ENCODE measurements at regions not wholly inside any gene's neighbourhood (a gene's known extent, or its start where the extent isn't known, plus 50 kb on each side); places are given as distances from the start of the nearest gene placed in this dataset.

- H3K36me3 ChIP-seq (ENCODE audit: control insufficient read depth in 2 of 3, insufficient read depth in 3 of 3, low read length in 3 of 3): no peaks in the 10 kb centered on the region
- FAIRE-seq (no peak), DNase-seq (no peak)
- no peak for TF ChIP-seq CTCF (IDR thresholded peaks at IDR 0.05; ENCODE audit: borderline replicate concordance, extremely low read depth, insufficient read depth)
- no peak overlapping the region for H3K9ac ChIP-seq (ENCODE audit: low read length in 3 of 3)
- no peaks in the 10 kb centered on the region for H3K9me3 ChIP-seq (ENCODE audit: control insufficient read depth in 2 of 3, insufficient read depth in 1 of 3, low read length in 3 of 3)
- no peak overlapping the region for H3K27ac ChIP-seq (ENCODE audit: low read depth in 2 of 2, low read length in 2 of 2)
- no peaks in the 10 kb centered on the region for H3K27me3 ChIP-seq (ENCODE audit: control insufficient read depth, insufficient read depth, low read length)
- intact Hi-C loops (cut with DNase I): no loop called here
- no peaks in the 10 kb centered on the region for H3K4me1 ChIP-seq (ENCODE audit: control insufficient read depth in 2 of 3, insufficient read depth in 2 of 3, low read depth in 1 of 3, low read length in 3 of 3)
- H3K4me3 ChIP-seq (ENCODE audit: low read length in 3 of 3): no peak overlapping the region
These were observed 423.0 kb upstream of the CD180 start for GRCh38 chr5:67619636-67620035.

GRCh38 chr5:67619235-67619634 lies 422.6 kb upstream of the CD180 start:
- Histone ChIP-seq H3K9me3 (ENCODE audit: control insufficient read depth in 2 of 3, insufficient read depth in 1 of 3, low read length in 3 of 3) (no peaks in the 10 kb centered on the region), H3K9ac (ENCODE audit: low read length in 3 of 3) (no peak overlapping the region), H3K4me1 (ENCODE audit: control insufficient read depth in 2 of 3, insufficient read depth in 2 of 3, low read depth in 1 of 3, low read length in 3 of 3) (no peaks in the 10 kb centered on the region), H3K27ac (ENCODE audit: low read depth in 2 of 2, low read length in 2 of 2) (no peak overlapping the region), H3K4me3 (ENCODE audit: low read length in 3 of 3) (no peak overlapping the region), H3K27me3 (ENCODE audit: control insufficient read depth, insufficient read depth, low read length) (no peaks in the 10 kb centered on the region), H3K36me3 (ENCODE audit: control insufficient read depth in 2 of 3, insufficient read depth in 3 of 3, low read length in 3 of 3) (no peaks in the 10 kb centered on the region)
- FAIRE-seq (no peak), DNase-seq (no peak)
- intact Hi-C loops (cut with DNase I): no loop called here
- TF ChIP-seq CTCF (IDR thresholded peaks at IDR 0.05; ENCODE audit: borderline replicate concordance, extremely low read depth, insufficient read depth): no peak

- TF ChIP-seq CTCF (IDR thresholded peaks at IDR 0.05; ENCODE audit: borderline replicate concordance, extremely low read depth, insufficient read depth): no peak
- FAIRE-seq (no peak), DNase-seq (no peak)
- Histone ChIP-seq H3K36me3 (ENCODE audit: control insufficient read depth in 2 of 3, insufficient read depth in 3 of 3, low read length in 3 of 3) (no peaks in the 10 kb centered on the region), H3K4me1 (ENCODE audit: control insufficient read depth in 2 of 3, insufficient read depth in 2 of 3, low read depth in 1 of 3, low read length in 3 of 3) (no peaks in the 10 kb centered on the region), H3K27ac (ENCODE audit: low read depth in 2 of 2, low read length in 2 of 2) (no peak overlapping the region), H3K9me3 (ENCODE audit: control insufficient read depth in 2 of 3, insufficient read depth in 1 of 3, low read length in 3 of 3) (no peaks in the 10 kb centered on the region), H3K9ac (ENCODE audit: low read length in 3 of 3) (no peak overlapping the region), H3K4me3 (ENCODE audit: low read length in 3 of 3) (no peak overlapping the region), H3K27me3 (ENCODE audit: control insufficient read depth, insufficient read depth, low read length) (no peaks in the 10 kb centered on the region)
- intact Hi-C loops (cut with DNase I): no loop called here
These were observed 420.5 kb upstream of the CD180 start for GRCh38 chr5:67617051-67617450.

GRCh38 chr5:67612961-67613360 lies 416.4 kb upstream of the CD180 start:
- no peaks in the 10 kb centered on the region for H3K4me1 ChIP-seq (ENCODE audit: control insufficient read depth in 2 of 3, insufficient read depth in 2 of 3, low read depth in 1 of 3, low read length in 3 of 3)
- DNase-seq (no peak), FAIRE-seq (no peak)
- no peak overlapping the region for H3K27ac ChIP-seq (ENCODE audit: low read depth in 2 of 2, low read length in 2 of 2)
- intact Hi-C loops (cut with DNase I): no loop called here
- no peaks in the 10 kb centered on the region for H3K27me3 ChIP-seq (ENCODE audit: control insufficient read depth, insufficient read depth, low read length)
- H3K9ac ChIP-seq (ENCODE audit: low read length in 3 of 3): no peak overlapping the region
- H3K4me3 ChIP-seq (ENCODE audit: low read length in 3 of 3): no peak overlapping the region
- H3K36me3 ChIP-seq (ENCODE audit: control insufficient read depth in 2 of 3, insufficient read depth in 3 of 3, low read length in 3 of 3): no peaks in the 10 kb centered on the region
- H3K9me3 ChIP-seq (ENCODE audit: control insufficient read depth in 2 of 3, insufficient read depth in 1 of 3, low read length in 3 of 3): no peaks in the 10 kb centered on the region
- no peak for TF ChIP-seq CTCF (IDR thresholded peaks at IDR 0.05; ENCODE audit: borderline replicate concordance, extremely low read depth, insufficient read depth)

Measured in kidney (tissue), 13 donors.